ENCODE measurements at regions not wholly inside any gene's neighbourhood (a gene's known extent, or its start where the extent isn't known, plus 50 kb on each side); places are given as distances from the start of the nearest gene placed in this dataset.

DNA sequence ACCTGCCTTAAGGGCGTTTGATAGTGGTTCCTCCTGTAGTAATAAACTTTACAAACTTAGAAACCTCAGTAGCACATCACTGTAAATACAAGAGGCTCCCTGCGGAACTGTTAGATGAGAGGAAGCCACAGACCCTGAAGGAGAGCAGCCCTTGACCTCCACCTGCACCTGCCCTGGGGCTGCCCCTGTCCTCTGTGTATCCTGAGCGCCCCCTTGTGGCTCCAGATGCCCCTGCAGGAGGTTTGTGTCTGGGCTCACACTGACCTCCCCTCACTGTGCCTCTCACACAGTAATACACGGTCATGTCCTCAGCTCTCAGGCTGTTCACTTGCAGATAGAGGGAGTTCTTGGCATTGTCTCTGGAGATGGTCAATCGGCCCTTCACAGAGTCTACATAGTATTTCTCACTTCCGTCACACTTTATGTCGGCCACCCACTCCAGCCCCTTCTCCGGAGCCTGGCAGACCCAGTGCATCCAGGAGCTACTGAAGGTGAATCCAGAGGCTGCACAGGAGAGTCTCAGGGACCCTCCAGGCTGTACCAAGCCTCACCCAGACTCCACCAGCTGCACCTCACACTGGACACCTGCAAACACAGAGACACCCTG lies 1059.8 kb downstream of the TMEM121 start:
- Histone ChIP-seq H2AFZ (ENCODE audit: low read length) (no peak overlapping the region), H3K4me1 (replicated peaks in 1 of 4; ENCODE audit: control insufficient read depth in 3 of 4, insufficient read depth in 4 of 4, low read length in 3 of 4) (no peaks in the 10 kb centered on the region), H3K9me3 (ENCODE audit: insufficient read depth in 2 of 2, low read depth in 1 of 2, low read length in 1 of 2) (peaks cover 80 to 86% of the 10 kb centered on the region in 2 experiments), H3K79me1 (ENCODE audit: low read depth, low read length) (no peaks in the 10 kb centered on the region), H2BK20ac (ENCODE audit: low read length) (no peak overlapping the region), H3K9ac (replicated peaks in 1 of 4; ENCODE audit: extremely low read depth in 1 of 4, low read depth in 3 of 4, low read length in 3 of 4) (no peak overlapping the region), H3K56ac (replicated peaks; ENCODE audit: insufficient read length, low read depth, low read length) (no peak overlapping the region), H4K5ac (ENCODE audit: insufficient read length, low read depth, low read length) (no peak overlapping the region), H3K18ac (ENCODE audit: extremely low read depth, low read length) (no peak overlapping the region), H3K4me2 (ENCODE audit: insufficient read depth in 1 of 2, low read depth in 2 of 2, low read length in 2 of 2) (no peak overlapping the region), H2BK5ac (ENCODE audit: low read depth, low read length) (no peak overlapping the region), H4K8ac (ENCODE audit: extremely low read depth, insufficient read depth, low read length) (no peak overlapping the region), H2BK15ac (ENCODE audit: low read length) (no peak overlapping the region), H3K4ac (replicated peaks; ENCODE audit: insufficient read length, low read depth, low read length) (no peak overlapping the region), H3K79me2 (ENCODE audit: control insufficient read depth in 1 of 2, insufficient read depth in 2 of 2, low read length in 2 of 2) (no peaks in the 10 kb centered on the region), H3K23ac (ENCODE audit: insufficient read length) (no peak overlapping the region), H3K27ac (ENCODE audit: low read depth, low read length) (no peak overlapping the region), H2AK5ac (ENCODE audit: low read depth, low read length) (no peak overlapping the region), H4K91ac (replicated peaks; ENCODE audit: insufficient read length, low read length) (no peak overlapping the region), H3K23me2 (ENCODE audit: low read depth, low read length) (no peaks in the 10 kb centered on the region), H2BK12ac (ENCODE audit: low read depth, low read length) (no peak overlapping the region), H3K4me3 (ENCODE audit: extremely low read depth in 1 of 4, insufficient read depth in 2 of 4, low read depth in 3 of 4, low read length in 4 of 4) (no peak overlapping the region), H3K36me3 (ENCODE audit: control insufficient read depth in 2 of 4, insufficient read depth in 4 of 4, low read length in 3 of 4) (peaks cover 0 to 3% (median 0%) of the 10 kb centered on the region in 4 experiments; a peak in 1 of 8 replicates), H3K14ac (ENCODE audit: insufficient read length) (no peak overlapping the region), H2BK120ac (replicated peaks; ENCODE audit: low read depth, low read length) (no peak overlapping the region), H4K20me1 (replicated peaks in 1 of 2; ENCODE audit: control insufficient read depth in 1 of 2, insufficient read depth in 2 of 2, low read length in 2 of 2) (no peaks in the 10 kb centered on the region), H3K27me3 (replicated peaks in 1 of 4; ENCODE audit: control insufficient read depth in 3 of 4, extremely low read depth in 1 of 4, insufficient read depth in 3 of 4, low read length in 3 of 4) (no peaks in the 10 kb centered on the region)
- FAIRE-seq = no peak
- CTCF ChIA-PET (ENCODE audit: partially characterized antibody) = interaction anchor here (1.1 kb wide), 1 partner anchor 105 kb away, joined by 4 read pairs; no protein-coding TSS in a partner anchor
- peak in 1 of 2 experiments; percentile 49 for DNase-seq (ENCODE audit: low read depth in 1 of 2, low spot score in 2 of 2)
- POLR2A ChIA-PET (ENCODE audit: partially characterized antibody) = no interaction called here
- 75% methylated on average over 8 of the region's 8 CpGs; no CpG with 5 or more reads in 1 of the 2 experiments for WGBS, 2 experiments (ENCODE audit: extremely low coverage in 1 of 2, insufficient coverage in 1 of 2, insufficient read length in 1 of 2, insufficient replicate concordance in 2 of 2, low coverage in 1 of 2, low lambda C conversion rate in 2 of 2, missing lambda C conversion rate in 1 of 2)
- no peak for TF ChIP-seq HDAC6 (IDR thresholded peaks at IDR 0.05; ENCODE audit: low read depth, low read length)
- TF ChIP-seq KDM1A (IDR thresholded peaks at IDR 0.05; ENCODE audit: borderline replicate concordance, low read length) = no peak
- TF ChIP-seq CHD2 (IDR thresholded peaks at IDR 0.05; ENCODE audit: low read length) = no peak
- TF ChIP-seq RNF2 (IDR thresholded peaks at IDR 0.05; ENCODE audit: borderline replicate concordance, low read depth, low read length, missing control alignments, poor library complexity, severe bottlenecking) = no peak
- no peak for TF ChIP-seq ASH2L (IDR thresholded peaks at IDR 0.05; ENCODE audit: low read length)
- TF ChIP-seq SP1 (IDR thresholded peaks at IDR 0.05; ENCODE audit: low read depth, low read length) = no peak
- peak; percentile 5 to 35 (median 15); a peak in 2 of 4 replicates for TF ChIP-seq CTCF (IDR thresholded peaks at IDR 0.05; ENCODE audit: control extremely low read depth in 1 of 3, insufficient read depth in 1 of 3, low read depth in 1 of 3, low read length in 3 of 3)
- TF ChIP-seq SIN3A (conservative IDR thresholded peaks at IDR 0.05 in 1 of 2, IDR thresholded peaks at IDR 0.05 in 1 of 2; ENCODE audit: low read depth in 1 of 2, low read length in 2 of 2) = no peak
- no peak for TF ChIP-seq EGR1 (IDR thresholded peaks at IDR 0.05; ENCODE audit: borderline replicate concordance, low read depth, low read length)
- no peak for TF ChIP-seq TCF12 (IDR thresholded peaks at IDR 0.05; ENCODE audit: low read depth, low read length)

All from H1 (cell line).